Ascending aorta (tissue), 2 donors: ENCODE measurements at regions not wholly inside any gene's neighbourhood (a gene's known extent, or its start where the extent isn't known, plus 50 kb on each side); places are given as distances from the start of the nearest gene placed in this dataset.
"Not testable (repeated sequence)": the region's sequence is repeated elsewhere in the genome, so short reads cannot be mapped to it uniquely, and the experiment has no call there.

ENCODE experiments used
- DNase-seq, 2 donors: peaks; one replicate each; pipeline ENCODE4 v3.0.0-alpha.2; 2019; ENCODE audit warnings: low spot score in 2 of 2
- H3K27ac ChIP-seq, 2 donors: fragments of 200-600 bp; sonication (generic); one replicate each; pipeline ENCODE4 v1.5.1; 2016 to 2017; ENCODE audit warnings: mild to moderate bottlenecking in 1 of 2
- H3K27me3 ChIP-seq: fragments of 200-600 bp; sonication (generic); one replicate; pipeline ENCODE4 v1.5.1; 2017
- H3K36me3 ChIP-seq, 2 donors: fragments of 200-600 bp; sonication (generic); one replicate each; pipeline ENCODE4 v1.5.1; 2016
- H3K4me1 ChIP-seq, 2 donors: fragments of 200-600 bp; sonication (generic); one replicate each; pipeline ENCODE4 v1.5.1; 2016 to 2017; ENCODE audit warnings: mild to moderate bottlenecking in 1 of 2
- H3K4me3 ChIP-seq, 2 donors: fragments of 200-600 bp; sonication (generic); one replicate each; pipeline ENCODE4 v1.5.1; 2016 to 2017; ENCODE audit warnings: mild to moderate bottlenecking in 1 of 2
- H3K9me3 ChIP-seq, 2 donors: fragments of 200-600 bp; sonication (generic); one replicate each; pipeline ENCODE4 v1.5.1; 2016
- intact Hi-C: fragments of 100-400 bp; cut with DNase I; formaldehyde crosslinking; loops from one replicate; pipeline ENCODE4 v1.15.1; 2023
- TF ChIP-seq, protein P1 (sequence below), 3 experiments: fragments of 200-600 bp in 2 of 3; fragments of 450-650 bp in 1 of 3; sonication (generic) in 2 of 3; IDR thresholded peaks; one replicate each; pipeline ENCODE4 v1.5.1; 2016 to 2019; ENCODE audit warnings: antibody characterized with exemption in 3 of 3, mild to moderate bottlenecking in 1 of 3, moderate library complexity in 1 of 3

DNA sequence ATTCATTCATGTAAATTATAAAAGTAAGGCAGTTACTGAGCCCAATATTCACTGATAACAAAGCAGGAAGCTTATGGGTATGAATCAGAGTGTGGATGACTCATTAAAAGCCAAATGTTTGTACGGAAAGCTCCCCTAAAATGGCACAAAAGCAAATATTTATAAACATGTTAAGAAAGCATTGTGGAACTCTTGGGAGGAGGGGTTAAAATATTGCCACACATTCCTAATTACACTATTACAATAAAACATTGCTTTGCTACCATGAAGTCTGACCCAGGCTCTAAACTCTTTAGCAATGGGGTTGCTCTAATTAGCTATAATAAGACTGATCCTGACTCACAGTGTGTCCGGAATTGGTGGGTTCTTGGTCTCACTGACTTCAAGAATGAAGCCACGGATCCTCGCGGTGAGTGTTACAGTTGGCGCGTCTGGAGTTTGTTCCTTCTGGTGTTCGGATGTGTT is 110.9 kb downstream of the NAB1 start:
- Histone ChIP-seq H3K9me3 (no peaks in the 10 kb centered on the region), H3K27me3 (no peaks in the 10 kb centered on the region), H3K4me3 (no peak overlapping the region), H3K27ac (no peak overlapping the region), H3K4me1 (no peaks in the 10 kb centered on the region), H3K36me3 (no peaks in the 10 kb centered on the region)
- intact Hi-C loops: no loop called here
- DNase-seq: no peak
- TF ChIP-seq, protein P1, sequence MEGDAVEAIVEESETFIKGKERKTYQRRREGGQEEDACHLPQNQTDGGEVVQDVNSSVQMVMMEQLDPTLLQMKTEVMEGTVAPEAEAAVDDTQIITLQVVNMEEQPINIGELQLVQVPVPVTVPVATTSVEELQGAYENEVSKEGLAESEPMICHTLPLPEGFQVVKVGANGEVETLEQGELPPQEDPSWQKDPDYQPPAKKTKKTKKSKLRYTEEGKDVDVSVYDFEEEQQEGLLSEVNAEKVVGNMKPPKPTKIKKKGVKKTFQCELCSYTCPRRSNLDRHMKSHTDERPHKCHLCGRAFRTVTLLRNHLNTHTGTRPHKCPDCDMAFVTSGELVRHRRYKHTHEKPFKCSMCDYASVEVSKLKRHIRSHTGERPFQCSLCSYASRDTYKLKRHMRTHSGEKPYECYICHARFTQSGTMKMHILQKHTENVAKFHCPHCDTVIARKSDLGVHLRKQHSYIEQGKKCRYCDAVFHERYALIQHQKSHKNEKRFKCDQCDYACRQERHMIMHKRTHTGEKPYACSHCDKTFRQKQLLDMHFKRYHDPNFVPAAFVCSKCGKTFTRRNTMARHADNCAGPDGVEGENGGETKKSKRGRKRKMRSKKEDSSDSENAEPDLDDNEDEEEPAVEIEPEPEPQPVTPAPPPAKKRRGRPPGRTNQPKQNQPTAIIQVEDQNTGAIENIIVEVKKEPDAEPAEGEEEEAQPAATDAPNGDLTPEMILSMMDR (IDR thresholded peaks at IDR 0.05): no peak

DNA sequence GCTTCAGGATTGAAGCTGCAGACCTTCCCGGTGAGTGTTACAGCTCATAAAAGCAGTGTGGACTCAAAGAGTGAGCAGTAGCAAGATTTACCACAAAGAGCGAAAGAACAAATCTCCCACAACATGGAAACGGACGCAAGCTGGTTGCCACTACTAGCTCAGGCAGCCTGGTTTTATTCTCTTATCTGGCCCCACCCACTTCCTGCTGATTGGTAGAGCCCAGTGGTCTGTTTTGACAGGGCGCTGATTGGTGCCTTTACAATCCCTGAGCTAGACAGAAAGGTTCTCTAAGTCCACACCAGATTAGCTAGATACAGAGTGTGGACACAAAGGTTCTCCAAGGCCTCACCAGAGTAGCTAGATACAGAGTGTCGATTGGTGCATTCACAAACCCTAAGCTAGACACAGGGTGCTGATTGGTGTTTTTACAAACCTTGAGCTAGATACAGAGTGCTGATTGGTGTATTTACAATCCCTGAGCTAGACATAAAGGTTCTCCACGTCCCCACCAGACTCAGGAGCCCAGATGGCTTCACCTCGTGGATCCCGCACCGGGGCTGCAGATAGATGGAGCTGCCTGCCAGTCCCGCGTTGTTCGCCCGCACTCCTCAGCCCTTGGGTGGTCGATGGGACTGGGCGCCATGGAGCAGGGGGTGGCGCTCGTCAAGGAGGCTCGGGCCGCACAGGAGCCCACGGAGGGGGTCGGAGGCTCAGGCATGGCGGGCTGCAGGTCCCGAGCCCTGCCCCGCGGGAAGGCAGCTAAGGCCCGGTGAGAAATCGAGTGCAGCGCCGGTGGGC is 111.7 kb downstream of the NAB1 start:
- H3K27ac ChIP-seq, H3K36me3 ChIP-seq, H3K9me3 ChIP-seq, H3K4me1 ChIP-seq, intact Hi-C loops, DNase-seq, H3K27me3 ChIP-seq: not testable (repeated sequence)
- peak overlapping the region; percentile 37 to 56 for H3K4me3 ChIP-seq

DNA sequence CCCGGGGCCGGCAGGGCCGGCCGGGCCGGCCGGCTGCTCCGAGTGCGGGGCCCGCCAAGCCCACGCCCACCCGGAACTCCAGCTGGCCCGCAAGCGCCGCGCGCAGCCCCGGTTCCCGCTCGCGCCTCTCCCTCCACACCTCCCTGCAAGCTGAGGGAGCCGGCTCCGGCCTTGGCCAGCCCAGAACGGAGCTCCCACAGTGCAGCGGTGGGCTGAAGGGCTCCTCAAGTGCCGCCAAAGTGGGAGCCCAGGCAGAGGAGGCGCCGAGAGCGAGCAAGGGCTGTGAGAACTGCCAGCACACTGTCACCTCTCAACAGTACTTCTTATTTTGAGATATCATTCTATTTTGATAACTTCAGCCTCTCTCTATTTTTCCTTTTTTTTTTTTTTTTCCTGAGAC is 112.3 kb downstream of the NAB1 start:
- DNase-seq, H3K4me1 ChIP-seq, H3K27ac ChIP-seq, intact Hi-C loops, H3K9me3 ChIP-seq, H3K27me3 ChIP-seq, H3K36me3 ChIP-seq: not testable (repeated sequence)
- peak overlapping the region; percentile 37 to 56 for H3K4me3 ChIP-seq

DNA sequence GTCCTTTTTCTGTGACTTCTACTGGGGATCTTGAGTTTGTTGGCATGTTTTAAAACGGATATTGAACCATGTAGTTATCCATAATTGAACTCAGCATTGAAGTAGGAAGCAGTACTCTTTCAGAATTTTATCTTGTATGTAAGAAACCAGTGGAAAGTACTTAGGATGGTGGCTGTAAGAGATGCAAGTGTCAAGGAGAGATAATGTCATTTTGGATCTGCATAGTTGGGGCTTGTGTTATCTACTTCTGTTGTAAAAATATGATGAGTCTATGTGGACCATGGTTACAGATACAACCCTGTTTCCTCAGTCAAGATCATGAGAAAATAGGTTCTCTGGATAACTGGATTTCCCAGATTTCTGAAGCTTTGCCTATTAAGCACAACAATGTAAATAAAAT is 113.7 kb downstream of the NAB1 start:
- H3K27me3 ChIP-seq: no peaks in the 10 kb centered on the region

DNA sequence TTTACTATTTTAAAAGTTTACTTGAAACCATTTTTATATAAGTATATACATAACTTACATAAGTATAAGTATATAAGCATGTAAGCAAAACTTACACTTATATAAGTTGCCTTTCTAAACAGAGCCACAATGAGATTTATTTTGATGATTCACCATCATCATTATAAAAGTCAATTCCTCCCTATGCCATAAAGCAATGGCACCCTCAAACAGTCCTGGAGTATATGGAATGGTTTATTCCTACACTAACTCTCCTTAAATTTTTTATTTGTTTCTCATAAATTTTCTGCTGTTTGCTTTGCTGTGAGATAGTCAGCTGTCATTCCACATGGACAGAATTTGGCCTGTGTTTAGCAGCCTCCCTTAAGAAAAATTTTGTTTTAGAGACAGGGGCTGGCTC is 114.2 kb downstream of the NAB1 start:
- H3K4me3 ChIP-seq: no peak overlapping the region
- H3K9me3 ChIP-seq: no peaks in the 10 kb centered on the region
- H3K4me1 ChIP-seq: no peaks in the 10 kb centered on the region
- TF ChIP-seq, protein P1 (IDR thresholded peaks at IDR 0.05): no peak
- intact Hi-C loops: no loop called here
- H3K27me3 ChIP-seq: no peaks in the 10 kb centered on the region
- no peak for DNase-seq
- H3K27ac ChIP-seq: no peak overlapping the region
- H3K36me3 ChIP-seq: no peaks in the 10 kb centered on the region

More for the DNA sequence above, 113.7 kb downstream of the NAB1 start:
- H3K4me3 ChIP-seq: no peak overlapping the region
- intact Hi-C loops: no loop called here
- H3K27ac ChIP-seq: no peak overlapping the region
- TF ChIP-seq, protein P1 (IDR thresholded peaks at IDR 0.05): no peak
- no peaks in the 10 kb centered on the region for H3K36me3 ChIP-seq
- H3K4me1 ChIP-seq: no peaks in the 10 kb centered on the region
- no peaks in the 10 kb centered on the region for H3K9me3 ChIP-seq
- DNase-seq: no peak

DNA sequence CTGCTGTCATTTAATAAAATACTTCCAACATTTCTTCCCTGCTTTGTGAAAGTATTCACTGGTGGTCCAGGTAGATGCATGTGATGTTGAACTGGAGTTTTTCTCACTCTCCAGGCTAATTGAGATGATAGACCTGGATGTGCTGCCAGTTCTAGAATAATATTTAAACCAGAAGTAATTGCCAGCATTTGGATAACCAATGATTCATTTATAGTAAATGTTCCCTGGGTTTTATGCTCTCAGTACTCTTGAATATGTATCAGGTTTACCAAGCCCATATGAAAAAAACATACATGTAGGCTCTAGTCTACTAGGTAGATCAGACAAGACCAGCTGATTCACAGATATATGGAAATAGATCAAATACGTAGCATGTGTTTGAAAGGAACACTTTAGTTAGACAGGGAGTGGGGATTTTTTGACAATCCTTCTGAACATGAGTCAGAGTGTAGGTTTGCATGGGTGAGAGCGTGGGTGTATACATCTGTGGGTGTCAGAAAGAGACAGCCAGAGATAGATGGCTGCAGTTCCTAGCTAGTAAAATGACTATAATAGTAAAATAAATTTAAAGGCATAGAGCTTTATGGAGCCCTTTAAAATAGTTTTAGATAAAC is 115.1 kb downstream of the NAB1 start:
- no peaks in the 10 kb centered on the region for H3K9me3 ChIP-seq
- intact Hi-C loops: no loop called here
- H3K27me3 ChIP-seq: no peaks in the 10 kb centered on the region
- H3K36me3 ChIP-seq: no peaks in the 10 kb centered on the region
- no peaks in the 10 kb centered on the region for H3K4me1 ChIP-seq
- no peak overlapping the region for H3K27ac ChIP-seq
- no peak for DNase-seq
- TF ChIP-seq, protein P1 (IDR thresholded peaks at IDR 0.05): no peak
- H3K4me3 ChIP-seq: no peak overlapping the region
